Effector memory CD8-positive, alpha-beta T cell (primary cell): ENCODE measurements at regions not wholly inside any gene's neighbourhood (a gene's known extent, or its start where the extent isn't known, plus 50 kb on each side); places are given as distances from the start of the nearest gene placed in this dataset.
A peak's percentile ranks its signal among the peaks of the same experiment; 100 is the strongest.

ENCODE experiments used
- ATAC-seq: fragments of 150-1000 bp; cut with Tn5 transposase; replicated peaks from 2 replicates; pipeline ENCODE4 v1.10.0; 2021; ENCODE audit warnings: mild to moderate bottlenecking, moderate library complexity
- DNase-seq, 3 experiments: peaks; one replicate each; pipeline ENCODE4 v3.0.0; 2021
- H3K27ac Mint-ChIP-seq, 2 donors: one replicate each; pipeline ENCODE4 v1.8.0; 2022; ENCODE audit warnings: mild to moderate bottlenecking in 2 of 2, mixed read lengths in 2 of 2, moderate library complexity in 2 of 2
- H3K27me3 Mint-ChIP-seq, 2 donors: one replicate each; pipeline ENCODE4 v1.8.0; 2022; ENCODE audit warnings: mixed read lengths in 2 of 2
- H3K36me3 Mint-ChIP-seq: one replicate; pipeline ENCODE4 v1.8.0; 2022; ENCODE audit warnings: mild to moderate bottlenecking, moderate library complexity, mixed read lengths; ENCODE audit not compliant: insufficient read depth
- H3K4me1 Mint-ChIP-seq, 2 donors: one replicate each; pipeline ENCODE4 v1.8.0; 2022; ENCODE audit warnings: low read depth in 2 of 2, mixed read lengths in 2 of 2
- H3K4me3 Mint-ChIP-seq, 2 donors: one replicate each; pipeline ENCODE4 v1.8.0; 2022; ENCODE audit warnings: mild to moderate bottlenecking in 2 of 2, mixed read lengths in 2 of 2, moderate library complexity in 2 of 2
- H3K9me3 Mint-ChIP-seq, 2 donors: one replicate each; pipeline ENCODE4 v1.8.0; 2022; ENCODE audit warnings: mixed read lengths in 2 of 2

DNA sequence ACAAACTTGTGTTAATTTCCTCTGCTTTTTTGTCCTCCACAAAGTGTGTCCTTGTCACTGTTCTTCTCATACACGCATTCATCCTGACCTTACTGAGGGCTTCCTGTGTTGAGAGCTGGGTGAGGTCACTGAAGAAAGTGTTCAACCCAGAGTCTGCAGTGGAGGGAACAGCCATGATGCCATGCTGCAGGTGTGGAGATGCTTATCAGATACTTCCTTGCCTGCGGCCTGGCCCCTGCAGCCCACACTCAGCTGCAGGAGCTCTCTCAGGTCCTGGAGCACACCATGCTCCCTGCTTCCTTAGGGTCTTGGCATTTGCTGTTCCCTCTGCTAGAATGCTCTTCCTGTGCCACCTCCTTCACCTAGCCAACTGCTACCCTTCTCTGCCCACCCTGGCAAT is 108.1 kb upstream of the SPRY4 start:
- peak overlapping the region; percentile 71 to 80 for H3K4me3 Mint-ChIP-seq
- peak; percentile 56 to 63 (median 61) for DNase-seq
- H3K27ac Mint-ChIP-seq, result peak overlapping the region; percentile 94 to 95
- peaks cover 2% of the 10 kb centered on the region for H3K36me3 Mint-ChIP-seq
- H3K4me1 Mint-ChIP-seq, result peaks cover 28 to 40% of the 10 kb centered on the region in 2 donors
- H3K27me3 Mint-ChIP-seq, result no peaks in the 10 kb centered on the region
- ATAC-seq, result peak; percentile 95
- no peaks in the 10 kb centered on the region for H3K9me3 Mint-ChIP-seq

GRCh38 chr5:142432369-142432863 is 107.6 kb upstream of the SPRY4 start:
- H3K4me3 Mint-ChIP-seq, result peak overlapping the region; percentile 71 to 80
- peaks cover 2% of the 10 kb centered on the region for H3K36me3 Mint-ChIP-seq
- H3K4me1 Mint-ChIP-seq, result peaks cover 28 to 38% of the 10 kb centered on the region in 2 donors
- no peaks in the 10 kb centered on the region for H3K27me3 Mint-ChIP-seq
- ATAC-seq (peak; percentile 56), DNase-seq (peak; percentile 23 to 29 (median 27))
- H3K9me3 Mint-ChIP-seq, result no peaks in the 10 kb centered on the region
- H3K27ac Mint-ChIP-seq, result peak overlapping the region; percentile 94 to 95

DNA sequence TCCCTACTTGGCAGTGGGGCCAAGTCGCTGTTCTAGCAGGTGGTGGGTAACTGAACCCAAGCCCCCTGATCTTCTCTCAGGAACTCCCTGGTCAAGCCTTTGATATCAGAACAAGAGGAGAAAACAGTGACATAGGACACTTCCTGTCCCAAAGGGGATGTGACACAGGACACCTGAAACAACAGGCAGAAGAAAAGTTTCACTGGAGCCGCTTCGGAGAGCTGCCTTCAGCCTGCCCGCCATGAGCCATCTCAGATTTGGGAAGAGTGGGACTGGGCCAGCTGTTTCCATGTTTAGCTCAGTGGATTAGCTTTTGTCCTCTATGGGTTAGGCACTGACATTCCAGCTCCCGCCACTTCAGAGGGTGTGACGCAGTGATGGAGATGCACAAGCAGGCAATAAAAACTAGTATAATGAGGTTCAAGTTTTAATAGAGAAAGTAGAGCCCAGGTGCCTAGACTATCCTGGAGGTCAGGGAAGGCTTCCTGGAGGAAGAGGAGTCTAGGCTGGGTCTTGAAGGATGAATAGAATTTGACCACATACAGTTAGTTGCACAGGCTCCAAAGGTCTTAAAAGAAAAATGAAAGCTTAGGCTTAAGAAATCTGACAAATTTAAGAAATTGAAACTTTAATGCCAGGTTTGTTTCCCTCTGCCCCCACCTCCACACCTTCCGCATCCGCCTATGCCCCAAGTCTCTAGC is 104.1 kb upstream of the SPRY4 start:
- no peak for DNase-seq
- peaks cover 28 to 45% of the 10 kb centered on the region in 2 donors for H3K4me1 Mint-ChIP-seq
- H3K36me3 Mint-ChIP-seq, result peaks cover 4% of the 10 kb centered on the region
- no peak for ATAC-seq
- H3K27me3 Mint-ChIP-seq, result no peaks in the 10 kb centered on the region
- no peaks in the 10 kb centered on the region for H3K9me3 Mint-ChIP-seq
- no peak overlapping the region for H3K27ac Mint-ChIP-seq
- H3K4me3 Mint-ChIP-seq, result no peak overlapping the region

GRCh38 chr5:142428036-142428772 is 103.4 kb upstream of the SPRY4 start:
- Mint-ChIP-seq H3K4me1 (peaks cover 23 to 39% of the 10 kb centered on the region in 2 donors), H3K4me3 (no peak overlapping the region), H3K27me3 (no peaks in the 10 kb centered on the region), H3K27ac (no peak overlapping the region), H3K36me3 (peaks cover 4% of the 10 kb centered on the region), H3K9me3 (no peaks in the 10 kb centered on the region)
- ATAC-seq, result no peak
- no peak for DNase-seq

- Mint-ChIP-seq H3K4me1 (peaks cover 16 to 32% of the 10 kb centered on the region in 2 donors), H3K27ac (no peak overlapping the region), H3K27me3 (no peaks in the 10 kb centered on the region), H3K9me3 (no peaks in the 10 kb centered on the region), H3K36me3 (peaks cover 4% of the 10 kb centered on the region), H3K4me3 (no peak overlapping the region)
- no peak for DNase-seq
- no peak for ATAC-seq
These were observed 102.7 kb upstream of the SPRY4 start for GRCh38 chr5:142427529-142427928.

DNA sequence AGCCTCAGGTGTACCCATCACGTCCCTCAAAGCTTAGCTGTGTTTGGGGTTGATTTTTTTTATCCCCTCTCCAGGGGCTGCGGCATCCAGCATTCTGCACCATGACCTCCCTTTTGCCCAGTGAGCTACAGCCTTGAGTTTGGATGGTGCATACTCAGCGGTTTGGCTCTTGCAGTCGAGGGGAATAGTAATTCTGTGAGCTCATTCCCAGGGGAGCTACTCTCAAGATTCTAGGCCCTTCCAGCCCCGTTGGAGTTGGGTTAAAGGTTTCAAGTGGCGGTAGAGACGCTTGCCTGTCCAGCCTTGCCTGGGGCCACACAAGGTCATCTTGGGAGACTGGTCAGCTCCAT is 102.2 kb upstream of the SPRY4 start:
- Mint-ChIP-seq H3K27me3 (no peaks in the 10 kb centered on the region), H3K27ac (peak overlapping the region in 1 of 2 donors; percentile 21), H3K4me1 (peaks cover 11 to 26% of the 10 kb centered on the region in 2 donors), H3K4me3 (peak overlapping the region in 1 of 2 donors; percentile 61), H3K36me3 (peaks cover 4% of the 10 kb centered on the region), H3K9me3 (no peaks in the 10 kb centered on the region)
- no peak for ATAC-seq
- DNase-seq, result no peak

GRCh38 chr5:142426129-142427014 is 101.6 kb upstream of the SPRY4 start:
- H3K27ac Mint-ChIP-seq, result peak overlapping the region in 1 of 2 donors; percentile 21
- H3K4me3 Mint-ChIP-seq, result peak overlapping the region in 1 of 2 donors; percentile 61
- H3K36me3 Mint-ChIP-seq, result peaks cover 4% of the 10 kb centered on the region
- no peaks in the 10 kb centered on the region for H3K27me3 Mint-ChIP-seq
- H3K4me1 Mint-ChIP-seq, result peaks cover 9 to 24% of the 10 kb centered on the region in 2 donors
- ATAC-seq, result peak; percentile 99
- DNase-seq, result peak; percentile 9 to 58 (median 53)
- no peaks in the 10 kb centered on the region for H3K9me3 Mint-ChIP-seq

DNA sequence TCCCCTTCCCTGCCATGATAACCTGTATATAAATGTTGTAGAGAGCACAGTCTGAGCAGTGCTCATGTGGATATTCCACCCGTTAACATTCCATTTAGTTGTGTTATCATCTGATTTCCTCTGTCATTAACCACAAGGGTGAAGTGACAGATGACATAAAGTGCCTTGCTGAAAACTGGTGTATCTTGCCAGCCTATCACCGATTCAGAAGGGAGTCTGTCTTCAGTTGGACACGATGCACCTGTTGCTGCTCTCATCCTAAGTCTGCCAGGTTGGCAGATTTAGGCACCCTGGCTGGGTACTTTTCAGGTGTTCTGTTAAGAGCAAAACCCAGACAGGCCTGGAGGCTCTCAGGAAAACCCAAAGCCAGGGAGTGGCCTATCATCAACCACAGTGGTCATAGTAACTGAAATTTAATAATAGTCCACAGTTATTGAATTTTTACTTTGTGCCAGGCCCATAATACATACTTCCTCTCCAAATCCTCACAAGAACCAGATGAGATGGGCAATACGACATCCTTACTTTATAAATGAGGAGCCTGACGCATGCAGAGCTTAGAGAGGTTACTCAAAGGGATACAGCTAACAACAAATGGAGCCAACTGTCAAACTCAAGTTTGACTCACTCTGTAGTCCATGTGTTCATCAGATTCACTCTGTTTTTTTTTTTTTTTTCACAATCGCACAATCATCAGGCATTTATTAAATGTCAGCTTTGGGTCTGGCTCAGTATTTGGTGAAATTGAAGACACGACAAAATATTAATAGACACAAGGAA is 100.7 kb upstream of the SPRY4 start:
- Mint-ChIP-seq H3K4me3 (peak overlapping the region in 1 of 2 donors; percentile 61), H3K4me1 (peaks cover 13 to 28% of the 10 kb centered on the region in 2 donors), H3K27ac (peak overlapping the region in 1 of 2 donors; percentile 21), H3K36me3 (peaks cover 4% of the 10 kb centered on the region), H3K9me3 (no peaks in the 10 kb centered on the region), H3K27me3 (no peaks in the 10 kb centered on the region)
- DNase-seq, result no peak
- ATAC-seq, result no peak

DNA sequence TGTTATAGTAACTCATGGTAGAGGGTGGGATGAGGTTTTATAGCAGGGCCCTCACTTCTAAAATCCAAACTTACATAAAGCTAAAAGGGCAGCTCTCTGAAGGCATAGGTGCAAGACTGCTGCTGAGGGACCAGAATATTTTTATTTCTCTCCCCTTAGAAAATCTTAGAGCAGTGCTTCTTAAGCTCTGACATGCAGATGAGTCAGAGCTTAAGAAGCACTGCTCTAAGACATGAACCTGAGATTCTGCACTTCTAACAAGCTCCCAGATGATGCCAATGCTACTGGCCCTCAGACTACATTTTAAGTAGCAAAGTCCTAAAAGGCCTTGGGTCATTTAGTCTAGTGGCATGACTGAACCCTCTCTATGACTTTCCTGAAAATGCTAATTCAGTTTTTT is 97.6 kb upstream of the SPRY4 start:
- H3K36me3 Mint-ChIP-seq, result peaks cover 4% of the 10 kb centered on the region
- no peaks in the 10 kb centered on the region for H3K9me3 Mint-ChIP-seq
- H3K27me3 Mint-ChIP-seq, result no peaks in the 10 kb centered on the region
- H3K27ac Mint-ChIP-seq, result no peak overlapping the region
- no peak for DNase-seq
- peaks cover 13 to 34% of the 10 kb centered on the region in 2 donors for H3K4me1 Mint-ChIP-seq
- ATAC-seq, result no peak
- H3K4me3 Mint-ChIP-seq, result no peak overlapping the region

DNA sequence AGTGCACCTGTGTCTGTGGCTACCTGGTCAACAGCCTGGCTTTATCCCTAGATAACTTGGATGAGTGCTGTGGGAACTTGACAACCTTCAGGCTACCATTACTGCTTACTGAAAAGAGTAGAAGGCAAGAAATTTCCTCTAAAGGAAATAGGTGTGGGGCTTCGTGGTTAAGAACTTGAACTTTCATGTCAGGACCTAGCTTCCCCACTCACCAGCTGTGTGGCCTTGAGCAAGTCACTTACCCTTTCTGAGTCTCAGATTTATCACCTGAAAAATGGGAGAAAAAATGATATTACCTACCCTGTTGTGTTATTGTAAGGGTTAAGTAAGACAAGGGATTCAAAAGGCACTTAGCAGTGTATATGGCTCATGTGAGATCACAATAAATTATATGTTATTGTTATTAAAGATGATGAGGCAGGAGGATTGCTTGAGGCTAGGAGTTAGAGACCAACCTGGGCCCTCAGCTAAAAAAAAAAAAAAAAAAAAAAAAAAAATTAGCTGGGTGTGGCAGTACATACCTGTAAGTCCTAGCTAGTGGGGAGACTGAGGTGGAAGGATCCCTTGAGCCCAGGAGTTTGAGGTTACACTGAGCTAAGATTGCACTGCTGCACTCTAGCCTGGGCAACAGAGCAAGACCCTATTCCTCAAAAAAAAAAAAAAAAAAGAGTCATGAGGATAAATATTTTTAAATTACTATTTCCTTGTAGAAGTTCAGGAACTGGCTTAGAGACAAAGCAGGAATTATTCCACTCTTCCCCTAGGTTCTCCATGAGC is 97.0 kb upstream of the SPRY4 start:
- DNase-seq (no peak), ATAC-seq (no peak)
- peak overlapping the region in 1 of 2 donors; percentile 27 for H3K4me3 Mint-ChIP-seq
- peaks cover 4% of the 10 kb centered on the region for H3K36me3 Mint-ChIP-seq
- no peaks in the 10 kb centered on the region for H3K9me3 Mint-ChIP-seq
- no peaks in the 10 kb centered on the region for H3K27me3 Mint-ChIP-seq
- H3K27ac Mint-ChIP-seq, result no peak overlapping the region
- peaks cover 13 to 30% of the 10 kb centered on the region in 2 donors for H3K4me1 Mint-ChIP-seq

DNA sequence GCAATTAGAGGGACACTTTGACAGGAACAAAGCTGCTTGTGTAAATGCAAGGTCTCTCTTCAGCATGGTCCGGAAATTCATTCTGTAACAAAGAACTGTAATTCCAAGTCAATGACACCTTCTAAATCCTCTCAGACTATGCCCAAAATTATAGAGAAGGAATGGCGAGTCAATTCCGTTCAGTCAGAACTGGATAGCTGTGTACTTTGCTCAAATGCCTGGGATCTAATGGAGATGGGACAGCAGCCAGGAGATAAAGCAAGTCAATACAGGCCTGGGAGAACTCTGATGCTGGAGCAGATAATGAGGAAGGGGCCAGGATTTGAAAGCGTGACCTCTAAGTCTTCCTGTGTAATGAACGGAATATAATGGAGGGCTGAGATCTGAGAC is 96.4 kb upstream of the SPRY4 start:
- H3K9me3 Mint-ChIP-seq, result no peaks in the 10 kb centered on the region
- no peaks in the 10 kb centered on the region for H3K27me3 Mint-ChIP-seq
- H3K27ac Mint-ChIP-seq, result no peak overlapping the region
- H3K4me3 Mint-ChIP-seq, result peak overlapping the region; percentile 17 to 27
- DNase-seq (no peak), ATAC-seq (no peak)
- H3K36me3 Mint-ChIP-seq, result peaks cover 2% of the 10 kb centered on the region
- peaks cover 13 to 26% of the 10 kb centered on the region in 2 donors for H3K4me1 Mint-ChIP-seq

GRCh38 chr5:142420561-142421227 is 95.9 kb upstream of the SPRY4 start:
- H3K4me1 Mint-ChIP-seq, result peaks cover 13 to 22% of the 10 kb centered on the region in 2 donors
- no peak for DNase-seq
- ATAC-seq, result peak; percentile 28
- no peaks in the 10 kb centered on the region for H3K9me3 Mint-ChIP-seq
- no peak overlapping the region for H3K27ac Mint-ChIP-seq
- H3K4me3 Mint-ChIP-seq, result peak overlapping the region; percentile 17 to 27
- no peaks in the 10 kb centered on the region for H3K36me3 Mint-ChIP-seq
- no peaks in the 10 kb centered on the region for H3K27me3 Mint-ChIP-seq
